ENCODE measurements at regions not wholly inside any gene's neighbourhood (a gene's known extent, or its start where the extent isn't known, plus 50 kb on each side); places are given as distances from the start of the nearest gene placed in this dataset.
"Not testable (repeated sequence)": the region's sequence is repeated elsewhere in the genome, so short reads cannot be mapped to it uniquely, and the experiment has no call there.

GRCh38 chr2:31813016-31813415 lies 197.8 kb downstream of the MEMO1 start:
- DNase-seq (ENCODE audit: low read depth) = peak; percentile 58

- DNase-seq (ENCODE audit: low read depth) = peak; percentile 71
Measured at GRCh38 chr2:31812051-31812798, 198.6 kb downstream of the MEMO1 start.

GRCh38 chr2:31811482-31811881 lies 199.3 kb downstream of the MEMO1 start:
- DNase-seq (ENCODE audit: low read depth) = no peak

GRCh38 chr2:31810200-31810917 lies 200.4 kb downstream of the MEMO1 start:
- peak; percentile 89 for DNase-seq (ENCODE audit: low read depth)

GRCh38 chr2:31805688-31806087 lies 205.1 kb downstream of the MEMO1 start:
- no peak for DNase-seq (ENCODE audit: low read depth)

GRCh38 chr2:31803481-31804153 lies 207.2 kb downstream of the MEMO1 start:
- DNase-seq (ENCODE audit: low read depth) = not testable (repeated sequence)

- DNase-seq (ENCODE audit: low read depth) = peak; percentile 30
Measured at GRCh38 chr2:31802711-31803110, 208.1 kb downstream of the MEMO1 start.

GRCh38 chr2:31799282-31799681 lies 211.5 kb downstream of the MEMO1 start:
- DNase-seq (ENCODE audit: low read depth) = not testable (repeated sequence)

GRCh38 chr2:31788273-31788672 lies 207.5 kb upstream of the SRD5A2 start:
- no peak for DNase-seq (ENCODE audit: low read depth)

GRCh38 chr2:31785876-31786275 lies 205.1 kb upstream of the SRD5A2 start:
- DNase-seq (ENCODE audit: low read depth) = no peak

GRCh38 chr2:31784868-31785267 lies 204.1 kb upstream of the SRD5A2 start:
- no peak for DNase-seq (ENCODE audit: low read depth)

GRCh38 chr2:31783446-31784091 lies 202.8 kb upstream of the SRD5A2 start:
- DNase-seq (ENCODE audit: low read depth) = not testable (repeated sequence)

GRCh38 chr2:31778153-31778552 lies 197.4 kb upstream of the SRD5A2 start:
- DNase-seq (ENCODE audit: low read depth) = no peak

GRCh38 chr2:31770741-31771140 lies 190.0 kb upstream of the SRD5A2 start:
- no peak for DNase-seq (ENCODE audit: low read depth)

GRCh38 chr2:31765078-31765945 lies 184.6 kb upstream of the SRD5A2 start:
- DNase-seq (ENCODE audit: low read depth) = no peak

GRCh38 chr2:31764169-31764568 lies 183.4 kb upstream of the SRD5A2 start:
- DNase-seq (ENCODE audit: low read depth) = peak; percentile 28

- no peak for DNase-seq (ENCODE audit: low read depth)
Measured at GRCh38 chr2:31762085-31762484, 181.3 kb upstream of the SRD5A2 start.

GRCh38 chr2:31757351-31757750 lies 176.6 kb upstream of the SRD5A2 start:
- not testable (repeated sequence) for DNase-seq (ENCODE audit: low read depth)

- DNase-seq (ENCODE audit: low read depth) = not testable (repeated sequence)
Measured at GRCh38 chr2:31748746-31749145, 168.0 kb upstream of the SRD5A2 start.

- no peak for DNase-seq (ENCODE audit: low read depth)
Measured at GRCh38 chr2:31748041-31748440, 167.3 kb upstream of the SRD5A2 start.

GRCh38 chr2:31739161-31739560 lies 158.4 kb upstream of the SRD5A2 start:
- DNase-seq (ENCODE audit: low read depth) = no peak

Measured in myocyte (in vitro differentiated cells).